HUES48 (cell line): ENCODE measurements at regions not wholly inside any gene's neighbourhood (a gene's known extent, or its start where the extent isn't known, plus 50 kb on each side); places are given as distances from the start of the nearest gene placed in this dataset.

Experiments
- H3K27ac ChIP-seq: one replicate; pipeline ENCODE4 v1.7.0; 2013; ENCODE audit warnings: low read depth, low read length, inconsistent platforms
- H3K27me3 ChIP-seq: 2 replicates; pipeline ENCODE4 v1.6.1; 2013; ENCODE audit warnings: mild to moderate bottlenecking, low read length; ENCODE audit not compliant: control insufficient read depth, insufficient read depth
- H3K36me3 ChIP-seq: 2 replicates; pipeline ENCODE4 v1.6.1; 2013; ENCODE audit warnings: low read length; ENCODE audit not compliant: control insufficient read depth, insufficient read depth
- H3K4me1 ChIP-seq: 2 replicates; pipeline ENCODE4 v1.6.1; 2013; ENCODE audit warnings: mild to moderate bottlenecking, low read length; ENCODE audit not compliant: control insufficient read depth, insufficient read depth
- H3K4me3 ChIP-seq: 2 replicates; pipeline ENCODE4 v1.5.1; 2013; ENCODE audit warnings: mild to moderate bottlenecking, low read depth, low read length
- H3K9ac ChIP-seq: 2 replicates; pipeline ENCODE4 v1.6.1; 2013; ENCODE audit warnings: mild to moderate bottlenecking, low read depth, low read length, moderate library complexity
- H3K9me3 ChIP-seq: 2 replicates; pipeline ENCODE4 v1.6.1; 2013; ENCODE audit warnings: low read length; ENCODE audit not compliant: control insufficient read depth, insufficient read depth

DNA sequence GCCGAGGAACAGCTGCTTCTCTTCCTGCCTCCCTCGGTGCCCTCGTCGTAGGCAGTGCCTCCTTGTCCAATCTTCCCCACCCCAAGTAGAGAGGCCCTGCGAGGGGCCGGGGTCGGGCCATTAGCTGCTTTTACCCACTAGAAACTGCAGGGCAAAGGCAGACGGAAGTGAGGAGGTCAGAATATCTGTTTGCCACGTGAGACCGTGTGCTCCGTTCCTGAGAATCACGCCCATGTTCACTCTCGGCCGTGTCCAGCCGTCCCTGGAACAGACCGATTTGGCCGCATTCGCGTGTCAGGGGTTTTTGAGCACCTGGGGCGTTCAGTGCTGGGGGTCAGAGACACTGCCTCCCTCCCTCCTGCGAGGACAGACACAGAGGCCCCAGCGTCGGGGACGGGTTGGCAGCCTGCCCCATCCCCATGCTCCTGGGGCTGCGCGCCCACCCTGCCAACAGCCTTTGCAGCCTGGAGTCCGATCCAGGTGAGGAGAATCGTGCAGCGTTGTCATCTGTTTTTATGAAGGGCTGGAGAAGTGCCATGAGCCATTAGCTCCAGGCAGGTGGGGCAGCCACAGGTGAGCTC lies 982.2 kb downstream of the BRD1 start:
- Histone ChIP-seq H3K36me3 (no peaks in the 10 kb centered on the region), H3K27me3 (no peaks in the 10 kb centered on the region), H3K4me1 (no peaks in the 10 kb centered on the region), H3K9ac (no peak overlapping the region), H3K9me3 (no peaks in the 10 kb centered on the region), H3K27ac (no peak overlapping the region), H3K4me3 (no peak overlapping the region)

DNA sequence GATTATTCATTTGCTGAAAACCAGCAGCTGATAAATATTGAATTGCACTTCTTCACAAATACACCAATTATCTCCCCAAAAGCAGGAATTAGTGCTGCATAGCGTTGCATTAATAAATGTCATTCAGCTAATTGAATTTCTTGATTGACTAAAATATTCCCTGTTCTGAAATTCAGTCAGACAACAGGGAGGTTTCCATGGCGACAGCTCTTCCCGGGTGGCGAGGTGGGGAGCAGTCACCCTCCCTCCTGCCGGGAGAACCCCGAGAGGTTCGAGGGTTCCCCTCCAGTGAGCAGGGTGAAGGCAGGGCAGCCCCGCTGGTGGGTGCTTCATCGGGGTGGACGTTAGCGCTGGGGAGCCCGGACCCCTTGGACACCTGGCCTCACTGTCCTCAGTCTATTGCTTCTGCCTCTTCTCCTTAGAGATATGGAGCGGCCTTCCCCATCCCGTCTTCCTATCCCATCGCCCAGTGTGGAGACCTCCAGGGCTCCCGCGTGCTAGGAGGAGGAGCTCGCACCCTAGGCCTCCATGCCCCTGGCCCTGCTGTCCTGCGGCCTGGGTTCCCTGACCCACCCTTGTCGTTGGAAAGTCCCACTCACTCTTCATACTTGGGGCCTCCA lies 983.5 kb downstream of the BRD1 start:
- Histone ChIP-seq H3K4me1 (no peaks in the 10 kb centered on the region), H3K4me3 (no peak overlapping the region), H3K9me3 (no peaks in the 10 kb centered on the region), H3K9ac (no peak overlapping the region), H3K27ac (no peak overlapping the region), H3K36me3 (no peaks in the 10 kb centered on the region), H3K27me3 (no peaks in the 10 kb centered on the region)

DNA sequence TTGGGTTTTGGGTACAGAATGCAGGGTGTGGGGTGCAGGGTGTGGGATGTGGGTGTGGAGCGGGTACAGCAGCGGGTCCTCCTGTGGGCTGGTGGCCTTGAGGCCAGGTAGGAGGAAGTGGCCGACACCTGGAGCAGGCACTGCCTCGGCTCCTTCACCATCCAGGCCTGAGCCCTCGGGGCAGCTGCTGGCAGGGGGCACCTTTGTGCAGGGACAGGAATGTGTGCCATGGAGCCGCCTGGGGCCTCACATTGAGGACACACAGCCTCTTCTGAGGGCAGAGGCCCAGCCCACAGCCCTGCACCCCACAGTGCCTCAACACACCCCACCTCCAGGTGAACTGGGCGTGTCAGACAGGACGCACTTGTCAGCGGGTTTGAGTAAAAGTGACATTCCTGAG lies 984.0 kb downstream of the BRD1 start:
- Histone ChIP-seq H3K36me3 (no peaks in the 10 kb centered on the region), H3K4me3 (no peak overlapping the region), H3K27me3 (no peaks in the 10 kb centered on the region), H3K9ac (no peak overlapping the region), H3K9me3 (no peaks in the 10 kb centered on the region), H3K27ac (no peak overlapping the region), H3K4me1 (no peaks in the 10 kb centered on the region)

DNA sequence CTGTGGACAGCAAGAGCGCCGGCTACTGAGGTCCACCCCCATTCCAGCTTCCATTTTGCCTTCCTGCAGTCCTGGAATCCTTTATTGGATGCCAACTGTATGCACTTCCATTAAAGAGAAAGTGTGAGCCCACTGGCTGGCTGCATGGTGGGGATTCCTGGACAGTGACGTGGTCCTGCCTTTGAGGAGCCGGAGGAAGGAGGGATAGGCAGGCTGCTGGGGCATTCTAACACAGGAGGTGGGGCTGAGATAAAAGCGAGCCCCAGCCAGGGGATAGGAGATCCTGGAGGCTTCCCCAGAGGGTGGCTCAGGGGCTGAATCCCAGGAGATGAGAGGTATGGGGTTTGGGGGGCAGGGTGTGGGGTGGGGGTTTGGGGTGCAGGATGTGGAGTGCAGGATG lies 984.7 kb downstream of the BRD1 start:
- no peak overlapping the region for H3K4me3 ChIP-seq
- H3K4me1 ChIP-seq = no peaks in the 10 kb centered on the region
- no peak overlapping the region for H3K9ac ChIP-seq
- H3K27me3 ChIP-seq = no peaks in the 10 kb centered on the region
- H3K27ac ChIP-seq = no peak overlapping the region
- H3K9me3 ChIP-seq = no peaks in the 10 kb centered on the region
- no peaks in the 10 kb centered on the region for H3K36me3 ChIP-seq

- Histone ChIP-seq H3K36me3 (no peaks in the 10 kb centered on the region), H3K4me3 (no peak overlapping the region), H3K9ac (no peak overlapping the region), H3K27ac (no peak overlapping the region), H3K9me3 (no peaks in the 10 kb centered on the region), H3K27me3 (no peaks in the 10 kb centered on the region), H3K4me1 (no peaks in the 10 kb centered on the region)
Observed at GRCh38 chr22:48842583-48842945, 985.1 kb downstream of the BRD1 start.

DNA sequence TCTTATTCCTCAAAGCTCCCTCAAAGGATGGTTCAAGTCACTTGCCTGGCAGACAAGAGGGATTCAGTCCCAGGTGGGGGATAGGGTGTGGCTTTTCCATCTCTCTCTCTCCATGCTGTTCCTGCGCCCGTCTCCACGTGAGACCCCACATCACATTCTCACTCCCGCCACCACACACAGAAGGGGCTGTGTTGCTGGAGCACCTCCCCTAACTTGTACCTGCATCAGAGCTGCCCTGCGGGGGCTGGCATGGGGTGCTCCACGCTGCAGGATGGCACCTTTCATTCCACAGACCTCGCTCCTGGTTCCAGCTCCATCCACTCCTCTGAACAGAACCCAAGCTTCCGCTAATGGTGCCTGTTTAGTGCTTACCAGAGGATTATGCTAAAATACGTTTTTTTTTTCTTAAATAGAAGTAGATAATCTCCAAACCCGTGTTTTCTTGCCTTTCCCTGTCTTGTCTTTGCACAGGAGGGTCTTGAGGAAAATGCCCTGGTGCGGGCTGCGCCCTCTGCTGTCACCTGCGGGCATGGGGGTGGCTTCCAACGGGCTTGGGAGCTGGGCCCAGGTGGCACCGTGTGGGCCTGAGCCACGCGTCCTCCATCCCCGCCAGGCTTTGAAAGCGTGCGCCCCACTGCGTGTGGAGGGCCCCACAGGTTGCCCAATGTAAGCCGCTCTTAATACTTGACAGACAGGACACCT lies 985.6 kb downstream of the BRD1 start:
- Histone ChIP-seq H3K4me3 (no peak overlapping the region), H3K4me1 (no peaks in the 10 kb centered on the region), H3K9me3 (no peaks in the 10 kb centered on the region), H3K9ac (no peak overlapping the region), H3K27me3 (no peaks in the 10 kb centered on the region), H3K27ac (no peak overlapping the region), H3K36me3 (no peaks in the 10 kb centered on the region)

DNA sequence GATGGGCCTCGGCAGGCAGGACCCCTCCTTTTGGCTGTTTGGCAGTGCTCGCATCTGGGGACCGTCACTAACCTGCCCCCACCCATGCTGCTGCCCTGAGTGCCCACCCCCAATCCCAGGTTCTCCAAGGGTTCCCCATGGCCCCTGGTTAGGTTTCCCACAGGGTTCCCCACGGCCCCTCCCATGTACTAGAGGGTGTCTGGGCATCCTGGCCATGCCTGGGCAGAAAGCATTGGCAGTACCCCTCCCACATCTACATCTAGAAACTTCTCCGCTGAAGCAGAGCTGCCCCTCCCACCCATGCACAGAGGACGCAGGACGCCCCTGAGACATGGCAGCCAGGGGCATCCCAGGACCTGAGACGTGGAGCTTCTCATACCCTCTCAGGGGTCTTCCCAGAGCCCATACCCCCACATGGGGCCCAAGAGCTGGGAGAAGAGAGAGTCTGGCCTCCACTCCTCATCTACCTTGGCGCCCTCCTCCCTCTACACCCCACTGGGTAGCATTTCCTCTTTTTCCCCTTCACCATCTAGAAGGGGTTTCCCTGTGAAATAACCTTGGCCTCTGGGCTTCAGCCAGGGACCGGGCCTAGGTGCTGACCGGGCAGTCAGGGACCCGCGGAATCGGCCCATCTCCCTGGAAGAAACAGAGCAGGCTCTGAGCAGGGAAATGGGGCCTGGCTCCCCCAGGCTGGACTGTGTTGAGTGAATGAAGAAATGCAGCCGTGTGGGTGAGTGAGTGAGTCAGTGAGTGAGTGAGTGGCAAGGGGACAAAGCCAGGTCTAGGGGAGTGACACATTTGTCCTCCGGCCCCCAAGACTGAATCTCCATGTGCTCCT lies 987.3 kb downstream of the BRD1 start:
- Histone ChIP-seq H3K4me3 (no peak overlapping the region), H3K27me3 (no peaks in the 10 kb centered on the region), H3K9me3 (no peaks in the 10 kb centered on the region), H3K27ac (no peak overlapping the region), H3K36me3 (no peaks in the 10 kb centered on the region), H3K9ac (no peak overlapping the region), H3K4me1 (no peaks in the 10 kb centered on the region)

DNA sequence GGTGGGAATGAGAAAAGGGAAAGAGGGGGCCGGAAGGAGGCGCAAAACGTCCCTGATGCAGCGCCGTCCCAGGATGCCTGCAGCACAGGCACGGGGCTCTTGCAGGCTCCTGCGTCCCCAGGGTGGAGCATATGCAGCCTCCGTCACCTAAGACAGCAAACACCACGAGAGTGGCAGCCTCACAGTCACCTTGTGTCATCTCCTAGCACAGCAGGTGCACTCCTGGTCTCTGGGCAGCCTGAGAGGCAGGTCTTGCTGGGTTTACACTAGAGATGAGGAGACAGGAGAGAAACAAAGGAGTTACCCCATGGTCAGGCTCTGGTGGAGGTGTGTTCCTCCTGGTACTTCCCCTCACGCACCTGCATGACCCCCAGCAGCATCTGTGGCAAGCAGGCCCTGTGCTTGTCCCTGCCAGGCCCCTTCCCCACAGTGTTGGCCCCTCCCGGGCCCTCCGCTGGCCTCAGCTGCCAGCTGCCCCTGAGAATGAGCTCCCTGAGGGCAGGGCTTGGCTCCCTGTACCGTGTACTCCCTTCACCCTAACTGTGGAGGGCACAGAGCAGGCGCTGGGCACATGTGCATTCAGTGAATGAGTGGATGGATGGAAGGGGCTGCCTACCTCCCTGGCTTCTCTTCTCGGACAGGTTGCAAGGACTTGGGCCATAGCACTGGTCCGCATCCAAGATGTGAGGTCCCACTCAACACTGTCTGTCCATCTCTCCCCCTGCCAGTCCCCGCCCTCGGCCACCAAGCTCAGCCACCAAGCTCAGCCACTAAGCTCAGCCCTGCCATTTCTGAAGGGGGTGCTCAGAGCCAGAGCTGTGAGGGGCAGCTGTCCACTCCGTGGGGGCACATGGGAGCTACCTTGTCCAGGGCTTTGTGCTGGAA lies 988.6 kb downstream of the BRD1 start:
- Histone ChIP-seq H3K9ac (no peak overlapping the region), H3K9me3 (no peaks in the 10 kb centered on the region), H3K27me3 (no peaks in the 10 kb centered on the region), H3K27ac (no peak overlapping the region), H3K36me3 (no peaks in the 10 kb centered on the region), H3K4me1 (no peaks in the 10 kb centered on the region), H3K4me3 (no peak overlapping the region)

GRCh38 chr22:48838376-48838775 lies 989.3 kb downstream of the BRD1 start:
- H3K36me3 ChIP-seq = no peaks in the 10 kb centered on the region
- H3K9ac ChIP-seq = no peak overlapping the region
- no peaks in the 10 kb centered on the region for H3K9me3 ChIP-seq
- H3K4me3 ChIP-seq = no peak overlapping the region
- H3K4me1 ChIP-seq = no peaks in the 10 kb centered on the region
- H3K27ac ChIP-seq = no peak overlapping the region
- no peaks in the 10 kb centered on the region for H3K27me3 ChIP-seq

DNA sequence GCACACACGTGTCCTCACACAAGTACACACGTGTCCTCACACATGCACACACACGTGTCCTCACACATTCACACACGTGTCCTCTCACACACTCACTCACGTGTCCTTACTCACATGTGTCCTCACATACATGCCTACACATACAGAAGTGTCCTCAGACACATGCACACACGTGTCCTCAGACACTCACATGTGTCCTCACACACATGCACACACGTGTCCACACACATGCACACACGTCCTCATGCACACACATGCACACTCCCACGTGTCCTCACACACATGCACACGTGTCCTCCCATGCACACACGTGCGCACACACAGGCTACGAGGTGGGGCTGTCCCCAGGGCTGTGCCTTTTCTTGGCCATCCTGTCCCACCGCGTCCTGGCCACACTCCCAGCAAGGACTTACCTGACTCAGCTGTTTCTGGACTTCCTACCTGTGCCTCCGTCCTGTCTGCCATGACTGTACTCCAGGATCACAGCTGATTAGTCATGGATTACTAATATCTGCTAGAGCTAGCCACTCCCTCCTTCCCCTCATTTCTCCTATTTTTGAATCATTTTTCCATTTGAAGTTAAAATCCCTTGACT lies 990.2 kb downstream of the BRD1 start:
- Histone ChIP-seq H3K9ac (no peak overlapping the region), H3K36me3 (no peaks in the 10 kb centered on the region), H3K27ac (no peak overlapping the region), H3K4me3 (no peak overlapping the region), H3K9me3 (peaks cover 6% of the 10 kb centered on the region; the same call in 1 of the 2 replicates), H3K27me3 (no peaks in the 10 kb centered on the region), H3K4me1 (no peaks in the 10 kb centered on the region)
